WTC11 (cell line): ENCODE measurements at regions not wholly inside any gene's neighbourhood (a gene's known extent, or its start where the extent isn't known, plus 50 kb on each side); places are given as distances from the start of the nearest gene placed in this dataset.

Source experiments
- CREB1 ChIP-seq: sonication (generic); formaldehyde crosslinking; IDR thresholded peaks from 2 replicates; pipeline ENCODE4 v1.8.0; 2023; ENCODE audit warnings: mild to moderate bottlenecking, missing genetic modification reagents
- CTCF ChIP-seq: fragments of 200-600 bp; IDR thresholded peaks from 2 replicates; pipeline ENCODE4 v1.8.0; 2022; ENCODE audit warnings: antibody characterized with exemption
- E2F1 ChIP-seq: sonication (generic); formaldehyde crosslinking; IDR thresholded peaks from 2 replicates; pipeline ENCODE4 v1.8.0; 2022; ENCODE audit warnings: mild to moderate bottlenecking, missing genetic modification reagents
- ETV6 ChIP-seq: sonication (generic); formaldehyde crosslinking; IDR thresholded peaks from 2 replicates; pipeline ENCODE4 v1.8.1; 2022; ENCODE audit warnings: mild to moderate bottlenecking, missing genetic modification reagents
- MLX ChIP-seq: sonication (generic); formaldehyde crosslinking; IDR thresholded peaks from 2 replicates; pipeline ENCODE4 v1.8.1; 2023; ENCODE audit warnings: mild to moderate bottlenecking, missing genetic modification reagents, moderate library complexity
- MXD4 ChIP-seq: fragments of 250-450 bp; sonication (Bioruptor Pico); IDR thresholded peaks from 2 replicates; pipeline ENCODE4 v1.8.0; 2021; ENCODE audit warnings: mild to moderate bottlenecking, moderate library complexity, borderline replicate concordance
- NFE2L1 ChIP-seq: sonication (generic); formaldehyde crosslinking; IDR thresholded peaks from 2 replicates; pipeline ENCODE4 v1.8.1; 2023; ENCODE audit warnings: missing genetic modification reagents
- NFYB ChIP-seq: sonication (generic); formaldehyde crosslinking; conservative IDR thresholded peaks from 2 replicates; pipeline ENCODE4 v1.8.0; 2022; ENCODE audit warnings: low read depth, missing genetic modification reagents
- SMAD4 ChIP-seq: sonication (generic); formaldehyde crosslinking; IDR thresholded peaks from 2 replicates; pipeline ENCODE4 v1.8.0; 2022; ENCODE audit warnings: mild to moderate bottlenecking, missing genetic modification reagents
- SP1 ChIP-seq: sonication (generic); formaldehyde crosslinking; conservative IDR thresholded peaks from 2 replicates; pipeline ENCODE4 v1.8.1; 2022; ENCODE audit warnings: missing genetic modification reagents
- ZNF121 ChIP-seq: sonication (generic); formaldehyde crosslinking; IDR thresholded peaks from 2 replicates; pipeline ENCODE4 v1.8.0; 2023; ENCODE audit warnings: missing genetic modification reagents
- TF ChIP-seq, protein P1 (sequence below): fragments of 250-450 bp; sonication (Bioruptor Pico); conservative IDR thresholded peaks from 2 replicates; pipeline ENCODE4 v1.9.0; 2021; ENCODE audit warnings: mild to moderate bottlenecking
- TF ChIP-seq, protein P2 (sequence below): sonication (generic); formaldehyde crosslinking; conservative IDR thresholded peaks from 2 replicates; pipeline ENCODE4 v1.8.1; 2022; ENCODE audit warnings: mild to moderate bottlenecking, missing genetic modification reagents
- TF ChIP-seq, protein P3 (sequence below): fragments of 250-450 bp; sonication (Bioruptor Pico); IDR thresholded peaks from 2 replicates; pipeline ENCODE4 v1.9.0; 2021; ENCODE audit warnings: mild to moderate bottlenecking

DNA sequence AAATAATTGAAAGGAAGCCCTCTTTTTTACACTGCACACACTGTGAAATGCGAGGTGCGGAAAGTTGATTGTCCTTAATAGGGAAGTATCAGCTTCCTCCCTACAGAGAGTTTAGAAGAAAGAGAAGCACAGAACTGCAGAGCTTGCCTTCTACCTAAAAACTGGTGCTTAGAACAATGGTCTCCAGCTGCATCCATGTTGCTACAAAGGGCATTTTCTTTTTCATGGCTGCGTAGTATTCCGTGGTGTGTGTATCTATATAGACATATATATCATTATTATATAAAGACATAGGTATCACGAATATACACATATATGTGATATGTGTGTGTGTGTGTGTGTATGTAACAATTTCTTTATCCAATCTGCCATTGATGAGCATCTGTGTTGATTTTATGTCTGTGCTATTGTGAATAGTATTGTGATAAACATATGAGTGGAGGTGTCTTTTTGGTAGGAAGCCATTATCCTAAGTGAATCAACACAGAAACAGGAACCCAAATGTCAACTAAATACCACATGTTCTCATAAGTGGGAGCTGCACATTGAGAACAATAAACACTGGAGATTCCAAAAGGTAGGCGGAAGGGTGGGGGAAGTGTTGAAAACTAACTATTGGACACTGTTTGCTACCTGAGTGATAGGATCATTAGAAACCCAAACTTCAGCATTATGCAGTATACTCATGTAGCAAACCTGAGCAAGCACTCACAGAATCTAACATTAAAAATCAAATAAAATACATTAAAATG, 290.0 kb upstream of the RUNX1 start:
- TF ChIP-seq, protein P1, sequence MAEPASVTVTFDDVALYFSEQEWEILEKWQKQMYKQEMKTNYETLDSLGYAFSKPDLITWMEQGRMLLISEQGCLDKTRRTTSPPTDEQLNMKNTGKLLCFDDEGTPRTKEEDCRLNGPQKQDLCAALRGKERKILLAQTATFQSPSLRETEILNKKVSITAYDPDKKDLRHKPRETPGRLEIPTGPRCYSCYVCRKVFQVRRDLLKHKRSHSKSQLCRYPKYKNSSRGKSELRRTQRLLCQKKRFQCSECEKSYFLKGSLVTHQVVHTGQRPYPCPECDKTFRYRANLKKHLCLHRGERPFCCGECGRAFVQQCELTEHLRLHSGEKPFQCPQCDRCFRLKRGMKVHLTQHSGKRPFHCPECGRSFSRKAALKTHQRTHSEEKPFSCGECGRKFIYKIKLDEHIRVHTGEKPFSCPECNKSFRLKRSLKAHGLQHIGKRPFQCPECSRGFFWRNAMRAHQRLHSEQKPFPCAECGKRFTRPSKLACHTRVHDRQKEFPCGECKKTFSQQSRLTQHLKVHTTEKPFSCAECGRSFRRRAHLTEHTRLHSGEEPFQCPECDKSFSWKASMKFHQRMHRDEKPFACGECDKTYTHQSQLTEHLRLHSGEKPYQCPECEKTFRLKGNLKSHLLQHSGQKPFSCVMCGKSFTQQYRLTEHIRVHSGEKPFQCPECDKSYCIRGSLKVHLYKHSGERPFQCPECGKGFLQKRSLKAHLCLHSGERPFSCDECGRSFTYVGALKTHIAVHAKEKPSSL: no peak
- TF ChIP-seq CTCF (no peak), E2F1 (no peak), MLX (CRISPR knock-in tag) (no peak), NFYB (CRISPR knock-in tag) (no peak), MXD4 (CRISPR knock-in tag) (no peak), CREB1 (CRISPR knock-in tag) (no peak), ZNF121 (no peak), SMAD4 (CRISPR knock-in tag) (no peak), SP1 (CRISPR knock-in tag) (no peak), ETV6 (CRISPR knock-in tag) (no peak), NFE2L1 (CRISPR knock-in tag) (no peak)
- TF ChIP-seq, protein P2, sequence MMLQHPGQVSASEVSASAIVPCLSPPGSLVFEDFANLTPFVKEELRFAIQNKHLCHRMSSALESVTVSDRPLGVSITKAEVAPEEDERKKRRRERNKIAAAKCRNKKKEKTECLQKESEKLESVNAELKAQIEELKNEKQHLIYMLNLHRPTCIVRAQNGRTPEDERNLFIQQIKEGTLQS: no peak
- TF ChIP-seq, protein P3, sequence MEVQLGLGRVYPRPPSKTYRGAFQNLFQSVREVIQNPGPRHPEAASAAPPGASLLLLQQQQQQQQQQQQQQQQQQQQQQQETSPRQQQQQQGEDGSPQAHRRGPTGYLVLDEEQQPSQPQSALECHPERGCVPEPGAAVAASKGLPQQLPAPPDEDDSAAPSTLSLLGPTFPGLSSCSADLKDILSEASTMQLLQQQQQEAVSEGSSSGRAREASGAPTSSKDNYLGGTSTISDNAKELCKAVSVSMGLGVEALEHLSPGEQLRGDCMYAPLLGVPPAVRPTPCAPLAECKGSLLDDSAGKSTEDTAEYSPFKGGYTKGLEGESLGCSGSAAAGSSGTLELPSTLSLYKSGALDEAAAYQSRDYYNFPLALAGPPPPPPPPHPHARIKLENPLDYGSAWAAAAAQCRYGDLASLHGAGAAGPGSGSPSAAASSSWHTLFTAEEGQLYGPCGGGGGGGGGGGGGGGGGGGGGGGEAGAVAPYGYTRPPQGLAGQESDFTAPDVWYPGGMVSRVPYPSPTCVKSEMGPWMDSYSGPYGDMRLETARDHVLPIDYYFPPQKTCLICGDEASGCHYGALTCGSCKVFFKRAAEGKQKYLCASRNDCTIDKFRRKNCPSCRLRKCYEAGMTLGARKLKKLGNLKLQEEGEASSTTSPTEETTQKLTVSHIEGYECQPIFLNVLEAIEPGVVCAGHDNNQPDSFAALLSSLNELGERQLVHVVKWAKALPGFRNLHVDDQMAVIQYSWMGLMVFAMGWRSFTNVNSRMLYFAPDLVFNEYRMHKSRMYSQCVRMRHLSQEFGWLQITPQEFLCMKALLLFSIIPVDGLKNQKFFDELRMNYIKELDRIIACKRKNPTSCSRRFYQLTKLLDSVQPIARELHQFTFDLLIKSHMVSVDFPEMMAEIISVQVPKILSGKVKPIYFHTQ (CRISPR knock-in tag): no peak
